ENCODE measurements at regions not wholly inside any gene's neighbourhood (a gene's known extent, or its start where the extent isn't known, plus 50 kb on each side); places are given as distances from the start of the nearest gene placed in this dataset.
A peak's percentile ranks its signal among the peaks of the same experiment; 100 is the strongest.

- TF ChIP-seq MYC (IDR thresholded peaks at IDR 0.05; ENCODE audit: low read depth, low read length) (no peak), CTCF (IDR thresholded peaks at IDR 0.05; ENCODE audit: low read depth, low read length) (no peak), MAX (IDR thresholded peaks at IDR 0.05; ENCODE audit: low read depth, low read length) (no peak), POLR2A (IDR thresholded peaks at IDR 0.05; ENCODE audit: extremely low read depth, insufficient read length) (no peak)
- no peak overlapping the region for H3K4me3 ChIP-seq (ENCODE audit: low read depth, low read length)
- no peak for DNase-seq (ENCODE audit: low read depth)
Measured at GRCh38 chr2:118186858-118187254, 98.6 kb downstream of the INSIG2 start.

- DNase-seq (ENCODE audit: low read depth) = peak; percentile 80
- H3K4me3 ChIP-seq (ENCODE audit: low read depth, low read length) = peak overlapping the region; percentile 79
- TF ChIP-seq MAX (IDR thresholded peaks at IDR 0.05; ENCODE audit: low read depth, low read length) (no peak), CTCF (IDR thresholded peaks at IDR 0.05; ENCODE audit: low read depth, low read length) (no peak), MYC (IDR thresholded peaks at IDR 0.05; ENCODE audit: low read depth, low read length) (no peak), POLR2A (IDR thresholded peaks at IDR 0.05; ENCODE audit: extremely low read depth, insufficient read length) (no peak)
Measured at GRCh38 chr2:118186110-118186857, 98.0 kb downstream of the INSIG2 start.

- peak overlapping the region; percentile 79 for H3K4me3 ChIP-seq (ENCODE audit: low read depth, low read length)
- DNase-seq (ENCODE audit: low read depth) = peak; percentile 62
- TF ChIP-seq POLR2A (IDR thresholded peaks at IDR 0.05; ENCODE audit: extremely low read depth, insufficient read length) = no peak
- TF ChIP-seq MYC (IDR thresholded peaks at IDR 0.05; ENCODE audit: low read depth, low read length) = no peak
- TF ChIP-seq MAX (IDR thresholded peaks at IDR 0.05; ENCODE audit: low read depth, low read length) = no peak
- no peak for TF ChIP-seq CTCF (IDR thresholded peaks at IDR 0.05; ENCODE audit: low read depth, low read length)
Measured at GRCh38 chr2:118185210-118186109, 97.2 kb downstream of the INSIG2 start.

GRCh38 chr2:118183381-118183780, 95.1 kb downstream of the INSIG2 start:
- DNase-seq (ENCODE audit: low read depth) = no peak
- no peak overlapping the region for H3K4me3 ChIP-seq (ENCODE audit: low read depth, low read length)
- TF ChIP-seq MAX (IDR thresholded peaks at IDR 0.05; ENCODE audit: low read depth, low read length) (no peak), POLR2A (IDR thresholded peaks at IDR 0.05; ENCODE audit: extremely low read depth, insufficient read length) (no peak), MYC (IDR thresholded peaks at IDR 0.05; ENCODE audit: low read depth, low read length) (no peak), CTCF (IDR thresholded peaks at IDR 0.05; ENCODE audit: low read depth, low read length) (no peak)

GRCh38 chr2:118179445-118179844, 91.2 kb downstream of the INSIG2 start:
- no peak overlapping the region for H3K4me3 ChIP-seq (ENCODE audit: low read depth, low read length)
- no peak for DNase-seq (ENCODE audit: low read depth)
- no peak for TF ChIP-seq MYC (IDR thresholded peaks at IDR 0.05; ENCODE audit: low read depth, low read length)
- TF ChIP-seq POLR2A (IDR thresholded peaks at IDR 0.05; ENCODE audit: extremely low read depth, insufficient read length) = no peak
- TF ChIP-seq MAX (IDR thresholded peaks at IDR 0.05; ENCODE audit: low read depth, low read length) = no peak
